ENCODE measurements at regions not wholly inside any gene's neighbourhood (a gene's known extent, or its start where the extent isn't known, plus 50 kb on each side); places are given as distances from the start of the nearest gene placed in this dataset.

DNA sequence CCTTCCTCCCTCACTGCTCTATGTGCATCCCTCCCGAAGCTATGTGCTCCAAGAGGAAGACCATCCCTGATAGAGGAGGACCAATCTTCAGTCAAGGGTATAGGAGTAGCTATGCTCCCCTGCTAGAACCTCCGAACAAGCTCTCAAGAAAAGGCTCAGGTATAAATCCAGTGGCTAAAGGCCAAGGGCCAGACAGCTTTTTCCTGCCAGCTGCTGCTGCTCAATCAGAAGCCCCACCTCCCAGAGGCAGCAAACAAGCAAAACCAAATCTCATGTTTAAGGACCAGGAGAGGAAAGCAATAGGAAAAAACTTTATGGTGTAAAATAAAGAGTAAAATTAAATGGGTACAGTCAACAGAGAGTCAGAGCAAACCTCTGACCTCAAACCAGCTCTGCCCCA, 187.2 kb downstream of the FGFR2 start:
- WGBS, 2 donors (ENCODE audit: low coverage in 1 of 2): 43% methylated on average over 2 of the region's 2 CpGs; no CpG with 5 or more reads in 1 of the 2 donors
- H3K36me3 ChIP-seq: no peaks in the 10 kb centered on the region
- H3K4me3 ChIP-seq: no peak overlapping the region
- in situ Hi-C loops (cut with MboI; ENCODE audit: low pct_ligation_motif_present in 1 of 4, low pct_unique_long_range_greater_than_20kb in 1 of 4, low sequenced_read_pairs in 3 of 4) (no loop called here), intact Hi-C loops (cut with DNase I; ENCODE audit: low total_unique reads) (no loop called here)
- no peak for DNase-seq
- H3K27me3 ChIP-seq: no peaks in the 10 kb centered on the region
- H3K9me3 ChIP-seq: no peaks in the 10 kb centered on the region
- peaks cover 6 to 16% (median 11%) of the 10 kb centered on the region in 4 donors for H3K4me1 ChIP-seq
- H3K27ac ChIP-seq: no peak overlapping the region
- TF ChIP-seq POLR2A (IDR thresholded peaks at IDR 0.05) (no peak), POLR2AphosphoS5 (IDR thresholded peaks at IDR 0.05) (no peak), EP300 (IDR thresholded peaks at IDR 0.05; ENCODE audit: low read depth) (no peak)
- TF ChIP-seq, protein P1, sequence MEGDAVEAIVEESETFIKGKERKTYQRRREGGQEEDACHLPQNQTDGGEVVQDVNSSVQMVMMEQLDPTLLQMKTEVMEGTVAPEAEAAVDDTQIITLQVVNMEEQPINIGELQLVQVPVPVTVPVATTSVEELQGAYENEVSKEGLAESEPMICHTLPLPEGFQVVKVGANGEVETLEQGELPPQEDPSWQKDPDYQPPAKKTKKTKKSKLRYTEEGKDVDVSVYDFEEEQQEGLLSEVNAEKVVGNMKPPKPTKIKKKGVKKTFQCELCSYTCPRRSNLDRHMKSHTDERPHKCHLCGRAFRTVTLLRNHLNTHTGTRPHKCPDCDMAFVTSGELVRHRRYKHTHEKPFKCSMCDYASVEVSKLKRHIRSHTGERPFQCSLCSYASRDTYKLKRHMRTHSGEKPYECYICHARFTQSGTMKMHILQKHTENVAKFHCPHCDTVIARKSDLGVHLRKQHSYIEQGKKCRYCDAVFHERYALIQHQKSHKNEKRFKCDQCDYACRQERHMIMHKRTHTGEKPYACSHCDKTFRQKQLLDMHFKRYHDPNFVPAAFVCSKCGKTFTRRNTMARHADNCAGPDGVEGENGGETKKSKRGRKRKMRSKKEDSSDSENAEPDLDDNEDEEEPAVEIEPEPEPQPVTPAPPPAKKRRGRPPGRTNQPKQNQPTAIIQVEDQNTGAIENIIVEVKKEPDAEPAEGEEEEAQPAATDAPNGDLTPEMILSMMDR (IDR thresholded peaks at IDR 0.05): no peak

DNA sequence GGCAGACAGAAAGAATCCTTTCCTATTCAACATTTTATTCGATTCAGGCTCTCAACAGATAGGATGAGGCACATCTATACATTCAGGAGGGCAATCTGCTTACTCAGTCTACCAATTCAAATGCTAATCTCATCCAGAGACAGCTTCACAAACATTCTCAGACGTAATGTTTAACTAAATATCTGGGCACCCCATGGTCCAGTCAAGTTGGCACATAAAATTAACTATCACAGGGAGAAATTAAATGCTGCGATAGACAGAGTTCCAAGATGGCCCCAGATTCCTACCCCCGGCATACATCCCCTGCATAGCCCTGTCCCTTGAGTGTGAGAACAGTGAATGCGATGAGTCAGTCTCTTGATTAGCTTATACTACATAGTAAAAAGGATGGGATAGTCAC, 184.3 kb downstream of the FGFR2 start:
- H3K36me3 ChIP-seq: no peaks in the 10 kb centered on the region
- in situ Hi-C loops (cut with MboI; ENCODE audit: low pct_ligation_motif_present in 1 of 4, low pct_unique_long_range_greater_than_20kb in 1 of 4, low sequenced_read_pairs in 3 of 4): no loop called here
- intact Hi-C loops (cut with DNase I; ENCODE audit: low total_unique reads): no loop called here
- TF ChIP-seq EP300 (IDR thresholded peaks at IDR 0.05; ENCODE audit: low read depth): no peak
- TF ChIP-seq, protein P1 (IDR thresholded peaks at IDR 0.05): no peak
- TF ChIP-seq POLR2A (IDR thresholded peaks at IDR 0.05): no peak
- no peak for TF ChIP-seq POLR2AphosphoS5 (IDR thresholded peaks at IDR 0.05)
- WGBS, 2 donors (ENCODE audit: low coverage in 1 of 2): 64 to 67% methylated on average over 3 to 5 of the region's 5 CpGs
- H3K9me3 ChIP-seq: no peaks in the 10 kb centered on the region
- H3K4me1 ChIP-seq: peaks cover 6 to 27% (median 12%) of the 10 kb centered on the region in 4 donors
- no peak for DNase-seq
- no peak overlapping the region for H3K4me3 ChIP-seq
- H3K27me3 ChIP-seq: no peaks in the 10 kb centered on the region
- H3K27ac ChIP-seq: no peak overlapping the region

DNA sequence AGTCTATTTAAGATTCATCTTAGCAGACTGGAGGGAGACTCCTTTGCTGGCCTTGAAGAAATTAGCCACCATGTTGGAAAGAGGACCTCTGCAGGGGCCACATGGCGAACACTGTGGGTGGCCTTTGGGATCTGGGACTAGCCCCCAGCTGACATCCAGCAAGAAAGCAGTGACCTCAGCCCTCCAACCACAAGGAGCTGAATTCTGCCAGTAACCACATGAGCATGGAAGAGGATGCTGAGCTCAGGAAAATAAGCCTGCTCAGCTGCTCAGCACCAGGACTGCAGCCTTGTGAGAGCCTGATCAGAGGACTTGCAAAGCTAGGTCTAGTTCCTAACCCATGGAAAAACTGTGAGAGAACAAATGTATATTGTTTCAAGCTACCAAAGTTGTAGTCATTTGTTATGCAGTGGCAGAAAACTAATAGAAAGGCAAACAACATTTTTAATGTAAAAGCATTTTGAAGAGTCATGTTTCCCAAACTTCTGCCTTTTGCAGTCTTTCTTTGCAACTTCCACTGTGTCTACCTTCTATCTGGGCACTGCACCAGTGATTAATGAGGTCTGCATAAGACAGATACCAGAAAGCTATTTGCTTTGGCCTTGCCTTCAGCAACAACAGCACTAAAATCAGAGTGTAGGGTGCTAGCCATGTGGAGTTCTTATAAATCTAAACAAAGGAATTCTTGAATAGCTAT, 183.7 kb downstream of the FGFR2 start:
- 100% methylated on average over 1 of the region's 1 CpG; no CpG with 5 or more reads in 1 of the 2 donors for WGBS, 2 donors (ENCODE audit: low coverage in 1 of 2)
- Histone ChIP-seq H3K4me1 (peaks cover 6 to 32% (median 14%) of the 10 kb centered on the region in 4 donors), H3K4me3 (no peak overlapping the region), H3K27ac (no peak overlapping the region), H3K27me3 (no peaks in the 10 kb centered on the region), H3K9me3 (no peaks in the 10 kb centered on the region), H3K36me3 (no peaks in the 10 kb centered on the region)
- TF ChIP-seq, protein P1 (IDR thresholded peaks at IDR 0.05): no peak
- intact Hi-C loops (cut with DNase I; ENCODE audit: low total_unique reads) (no loop called here), in situ Hi-C loops (cut with MboI; ENCODE audit: low pct_ligation_motif_present in 1 of 4, low pct_unique_long_range_greater_than_20kb in 1 of 4, low sequenced_read_pairs in 3 of 4) (no loop called here)
- no peak for DNase-seq

DNA sequence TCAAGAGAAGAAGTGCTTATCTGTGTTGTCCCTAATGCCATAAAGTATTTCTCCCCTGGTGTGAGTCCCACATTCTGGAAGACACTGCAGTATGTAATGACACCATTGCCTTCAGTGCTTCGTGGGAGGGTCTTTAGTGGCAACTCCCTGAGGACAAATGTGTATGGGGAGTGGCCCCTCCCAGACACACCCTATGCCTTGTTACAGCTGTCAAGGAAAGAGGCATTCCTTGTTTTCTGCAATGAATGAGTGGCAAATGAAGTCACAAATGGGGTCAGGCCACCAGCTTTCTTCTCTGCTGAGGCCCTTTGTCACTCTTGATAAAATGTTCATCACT, 183.2 kb downstream of the FGFR2 start:
- no peak for DNase-seq
- intact Hi-C loops (cut with DNase I; ENCODE audit: low total_unique reads): no loop called here
- WGBS, 2 donors (ENCODE audit: low coverage in 1 of 2): 50% methylated on average over 1 of the region's 1 CpG; no CpG with 5 or more reads in 1 of the 2 donors
- peaks cover 6 to 32% (median 14%) of the 10 kb centered on the region in 4 donors for H3K4me1 ChIP-seq
- no peak overlapping the region for H3K4me3 ChIP-seq
- no peak for TF ChIP-seq POLR2AphosphoS5 (IDR thresholded peaks at IDR 0.05)
- H3K36me3 ChIP-seq: no peaks in the 10 kb centered on the region
- H3K9me3 ChIP-seq: no peaks in the 10 kb centered on the region
- in situ Hi-C loops (cut with MboI; ENCODE audit: low pct_ligation_motif_present in 1 of 4, low pct_unique_long_range_greater_than_20kb in 1 of 4, low sequenced_read_pairs in 3 of 4): no loop called here
- H3K27ac ChIP-seq: no peak overlapping the region
- no peaks in the 10 kb centered on the region for H3K27me3 ChIP-seq

DNA sequence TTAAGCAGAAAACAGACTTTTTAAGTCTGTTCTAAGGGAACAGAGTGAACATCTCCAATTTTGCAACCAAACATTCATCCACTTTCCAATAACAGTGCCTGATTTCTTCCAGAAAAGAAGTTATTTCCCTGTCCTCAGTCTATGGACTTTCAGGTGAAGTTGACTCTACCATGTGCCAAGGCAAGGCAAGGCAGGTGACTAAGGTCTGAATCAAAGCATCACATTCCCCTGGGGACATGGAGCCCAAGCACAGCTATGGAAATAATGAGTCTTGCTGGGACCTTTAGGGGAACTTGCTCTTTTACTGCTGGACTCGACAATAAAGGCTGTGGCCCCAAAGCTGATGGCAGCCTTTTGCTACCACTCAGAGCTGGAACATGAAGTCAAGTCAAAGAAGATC, 182.2 kb downstream of the FGFR2 start:
- 83 to 84% methylated on average over 1 of the region's 1 CpG for WGBS, 2 donors (ENCODE audit: low coverage in 1 of 2)
- Histone ChIP-seq H3K4me3 (no peak overlapping the region), H3K27ac (no peak overlapping the region), H3K36me3 (no peaks in the 10 kb centered on the region), H3K9me3 (no peaks in the 10 kb centered on the region), H3K4me1 (peaks cover 6 to 32% (median 14%) of the 10 kb centered on the region in 4 donors), H3K27me3 (no peaks in the 10 kb centered on the region)
- DNase-seq: no peak
- TF ChIP-seq EP300 (IDR thresholded peaks at IDR 0.05; ENCODE audit: low read depth) (no peak), POLR2A (IDR thresholded peaks at IDR 0.05) (no peak), POLR2AphosphoS5 (IDR thresholded peaks at IDR 0.05) (no peak)
- TF ChIP-seq, protein P1 (IDR thresholded peaks at IDR 0.05): no peak
- intact Hi-C loops (cut with DNase I; ENCODE audit: low total_unique reads) (no loop called here), in situ Hi-C loops (cut with MboI; ENCODE audit: low pct_ligation_motif_present in 1 of 4, low pct_unique_long_range_greater_than_20kb in 1 of 4, low sequenced_read_pairs in 3 of 4) (no loop called here)
